B cell (primary cell): ENCODE measurements at regions not wholly inside any gene's neighbourhood (a gene's known extent, or its start where the extent isn't known, plus 50 kb on each side); places are given as distances from the start of the nearest gene placed in this dataset.

Experiments
- EZH2 ChIP-seq: IDR thresholded peaks from 2 replicates; pipeline ENCODE4 v1.6.1; 2012; ENCODE audit warnings: borderline replicate concordance, low read depth, mild to moderate bottlenecking, moderate library complexity, low read length; ENCODE audit not compliant: insufficient read depth, poor library complexity, severe bottlenecking
- TF ChIP-seq, protein P1 (sequence below): fragments of 200-600 bp; IDR thresholded peaks from one replicate; pipeline ENCODE4 v1.8.0; 2022; ENCODE audit warnings: antibody characterized with exemption, mild to moderate bottlenecking

DNA sequence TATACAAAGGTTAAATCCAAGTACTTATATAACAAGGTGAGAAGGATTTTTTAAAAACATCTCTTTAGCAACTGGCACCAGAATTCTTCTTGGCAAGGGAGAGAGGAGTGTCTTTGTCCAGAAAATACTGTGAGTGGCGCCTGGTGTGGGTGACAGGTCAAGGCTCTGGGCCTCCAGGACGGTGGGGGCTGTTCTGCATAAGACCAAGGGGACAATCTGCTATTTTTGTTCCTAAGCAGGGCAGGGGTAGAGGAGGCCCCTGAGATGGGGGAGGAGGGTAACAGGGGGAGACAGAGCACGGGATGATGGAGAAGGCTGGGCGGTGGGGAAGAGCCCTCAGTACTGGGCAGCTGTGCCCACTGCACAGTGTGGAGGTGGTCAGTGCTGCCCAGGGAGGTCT is 51.6 kb upstream of the TAF1B start:
- TF ChIP-seq, protein P1, sequence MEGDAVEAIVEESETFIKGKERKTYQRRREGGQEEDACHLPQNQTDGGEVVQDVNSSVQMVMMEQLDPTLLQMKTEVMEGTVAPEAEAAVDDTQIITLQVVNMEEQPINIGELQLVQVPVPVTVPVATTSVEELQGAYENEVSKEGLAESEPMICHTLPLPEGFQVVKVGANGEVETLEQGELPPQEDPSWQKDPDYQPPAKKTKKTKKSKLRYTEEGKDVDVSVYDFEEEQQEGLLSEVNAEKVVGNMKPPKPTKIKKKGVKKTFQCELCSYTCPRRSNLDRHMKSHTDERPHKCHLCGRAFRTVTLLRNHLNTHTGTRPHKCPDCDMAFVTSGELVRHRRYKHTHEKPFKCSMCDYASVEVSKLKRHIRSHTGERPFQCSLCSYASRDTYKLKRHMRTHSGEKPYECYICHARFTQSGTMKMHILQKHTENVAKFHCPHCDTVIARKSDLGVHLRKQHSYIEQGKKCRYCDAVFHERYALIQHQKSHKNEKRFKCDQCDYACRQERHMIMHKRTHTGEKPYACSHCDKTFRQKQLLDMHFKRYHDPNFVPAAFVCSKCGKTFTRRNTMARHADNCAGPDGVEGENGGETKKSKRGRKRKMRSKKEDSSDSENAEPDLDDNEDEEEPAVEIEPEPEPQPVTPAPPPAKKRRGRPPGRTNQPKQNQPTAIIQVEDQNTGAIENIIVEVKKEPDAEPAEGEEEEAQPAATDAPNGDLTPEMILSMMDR = no peak
- TF ChIP-seq EZH2 = no peak
